DMS 273 (cell line): ENCODE measurements at regions not wholly inside any gene's neighbourhood (a gene's known extent, or its start where the extent isn't known, plus 50 kb on each side); places are given as distances from the start of the nearest gene placed in this dataset.

ENCODE experiments used
- DNase-seq: peaks from one replicate; lab custom pipeline; 2025; ENCODE audit not compliant: unreplicated experiment; lab: John Stamatoyannopoulos, UW

DNA sequence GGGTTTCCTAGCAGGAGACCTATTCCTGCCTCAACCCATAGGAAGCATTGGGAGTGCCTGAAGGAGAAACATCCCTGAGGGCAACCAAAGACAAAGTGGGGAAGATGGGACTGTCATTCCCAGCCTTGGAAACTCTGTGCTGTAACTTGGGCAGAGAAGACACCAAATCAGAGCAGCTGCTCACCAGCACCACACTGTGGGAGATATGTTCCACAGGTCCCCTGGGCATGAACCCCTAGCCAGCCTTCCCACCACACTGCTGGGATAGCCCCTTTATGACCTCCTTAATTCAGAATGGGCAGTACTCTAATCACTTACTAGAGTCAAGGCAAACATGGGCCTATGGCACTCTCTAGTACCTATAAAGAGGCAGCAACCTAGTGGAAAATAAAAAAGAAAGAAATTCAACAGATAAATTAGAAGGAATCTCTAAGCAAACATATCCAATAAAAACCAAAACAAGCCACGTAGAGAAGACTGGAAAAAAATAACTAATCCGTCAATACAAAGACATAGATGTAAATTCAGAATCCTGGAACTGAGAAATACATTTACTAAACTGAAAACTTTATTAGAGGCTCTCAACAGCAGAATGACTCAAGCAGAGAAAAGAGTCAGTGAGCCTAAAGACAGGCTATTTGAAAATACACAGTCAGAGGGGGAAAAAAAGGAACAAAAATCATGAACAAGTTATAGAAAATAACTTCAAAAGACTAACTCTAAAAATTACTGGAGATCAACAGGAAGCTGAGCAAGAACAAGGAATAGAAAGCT lies 878.4 kb upstream of the FRG1 start:
- no peak for DNase-seq

DNA sequence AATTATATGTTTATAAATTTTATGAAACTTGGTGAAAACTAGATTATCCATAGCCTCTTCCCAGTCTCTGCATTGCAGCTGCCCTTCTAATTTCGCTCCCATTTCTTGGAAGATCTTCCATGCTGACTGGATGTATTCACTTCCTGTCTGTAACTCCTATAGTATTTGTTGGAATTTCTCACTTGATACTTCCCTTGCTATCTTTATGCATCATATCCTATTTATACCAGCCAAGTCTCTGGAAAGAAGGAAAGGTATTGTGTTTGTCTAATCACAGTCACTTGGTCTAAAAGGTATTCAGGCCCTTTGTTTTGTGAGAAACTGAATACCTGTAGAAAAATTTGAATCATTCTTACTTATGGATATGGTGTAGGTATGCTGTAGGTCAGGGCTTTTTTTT lies 870.9 kb upstream of the FRG1 start:
- DNase-seq, result no peak

DNA sequence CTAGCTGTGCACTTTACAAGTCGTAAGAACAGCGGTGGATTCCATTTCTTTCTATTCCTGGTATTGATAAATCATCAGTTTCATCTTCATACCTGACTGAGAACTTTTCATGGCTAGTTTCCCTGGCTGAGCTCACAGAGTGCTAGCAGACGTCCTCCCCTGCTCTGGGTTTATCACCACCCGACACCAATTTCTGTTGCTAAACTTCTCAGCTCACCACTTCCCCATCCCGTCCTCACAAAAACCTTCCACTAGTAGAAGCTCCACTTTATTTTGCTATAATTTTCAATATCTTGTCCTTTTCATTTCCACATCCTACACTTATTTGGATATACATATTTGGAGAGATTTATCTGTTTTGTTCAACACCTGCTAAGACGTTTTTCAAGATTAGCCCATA lies 869.4 kb upstream of the FRG1 start:
- DNase-seq, result no peak

DNA sequence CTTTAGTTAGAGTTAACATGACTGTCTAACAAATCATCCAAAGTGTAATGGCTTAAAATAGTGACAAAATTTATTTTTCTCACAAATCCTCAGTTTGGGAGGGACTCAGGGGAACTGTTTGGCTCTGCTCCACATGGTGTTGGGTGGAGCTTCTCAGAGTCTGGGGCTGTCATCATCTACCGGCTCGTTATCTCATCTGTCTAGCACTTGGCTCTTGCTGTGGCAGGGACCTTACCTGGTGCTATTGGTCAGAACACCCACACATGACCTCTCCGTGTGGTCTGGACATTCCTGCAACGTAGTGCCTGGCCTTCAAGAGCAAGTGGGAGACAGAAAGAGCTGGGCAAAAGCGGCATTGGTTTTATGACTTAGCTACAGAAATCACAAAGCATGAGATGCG lies 866.9 kb upstream of the FRG1 start:
- no peak for DNase-seq

DNA sequence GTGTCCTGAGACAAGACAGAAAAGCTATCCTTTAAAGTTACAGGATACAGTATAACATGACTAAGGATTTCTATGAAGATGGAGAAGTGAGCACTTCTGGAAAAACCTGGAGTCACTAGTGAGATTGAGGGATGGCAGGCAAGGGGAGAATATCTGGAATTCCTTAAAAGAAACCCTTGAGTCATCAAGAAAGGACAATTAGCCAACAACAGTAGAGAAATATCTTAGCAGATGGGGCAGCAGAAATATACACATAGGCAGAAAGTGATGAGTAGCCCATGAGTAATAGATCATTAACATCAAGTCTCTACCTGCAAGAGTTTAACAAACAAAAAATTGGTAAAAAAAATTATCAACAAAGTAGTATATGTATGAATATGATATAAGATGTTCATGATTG lies 858.8 kb upstream of the FRG1 start:
- DNase-seq, result no peak

DNA sequence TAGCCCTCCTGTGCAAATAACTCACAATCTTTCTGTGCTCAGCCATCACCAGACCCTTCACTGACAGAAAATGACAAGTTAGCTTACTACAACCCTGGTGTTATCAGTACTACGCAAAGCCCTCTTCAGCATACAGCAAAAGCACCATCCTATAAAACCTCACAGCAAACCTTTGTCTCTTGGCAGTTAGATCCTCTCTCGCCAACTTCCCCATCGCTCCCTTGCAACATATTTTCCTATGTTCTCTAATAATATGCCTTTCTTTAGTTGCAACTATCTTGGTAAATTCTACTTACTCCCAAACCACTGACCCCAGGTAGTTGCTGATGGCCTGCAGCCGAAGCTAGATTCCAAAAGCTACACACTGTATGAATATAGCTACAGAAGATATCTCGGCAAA lies 856.9 kb upstream of the FRG1 start:
- no peak for DNase-seq

DNA sequence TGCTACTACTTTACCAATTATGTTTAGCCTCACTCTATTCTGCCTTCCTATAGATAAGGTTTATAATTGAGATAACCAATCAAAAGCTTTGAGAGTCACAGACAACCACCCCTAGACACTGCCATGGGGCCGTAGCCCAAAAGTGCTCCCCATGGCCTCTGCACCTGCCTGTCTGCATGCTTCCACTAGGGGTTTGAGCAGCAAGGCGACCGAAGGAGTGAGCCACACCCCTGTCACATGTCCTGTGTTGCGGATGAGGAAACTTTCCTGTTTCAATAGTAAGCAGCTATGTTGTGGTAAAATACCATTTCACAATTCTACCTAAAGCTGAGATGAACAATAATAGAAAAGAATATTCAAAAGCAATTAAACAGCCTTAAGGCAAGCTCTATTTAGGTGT lies 856.0 kb upstream of the FRG1 start:
- no peak for DNase-seq

DNA sequence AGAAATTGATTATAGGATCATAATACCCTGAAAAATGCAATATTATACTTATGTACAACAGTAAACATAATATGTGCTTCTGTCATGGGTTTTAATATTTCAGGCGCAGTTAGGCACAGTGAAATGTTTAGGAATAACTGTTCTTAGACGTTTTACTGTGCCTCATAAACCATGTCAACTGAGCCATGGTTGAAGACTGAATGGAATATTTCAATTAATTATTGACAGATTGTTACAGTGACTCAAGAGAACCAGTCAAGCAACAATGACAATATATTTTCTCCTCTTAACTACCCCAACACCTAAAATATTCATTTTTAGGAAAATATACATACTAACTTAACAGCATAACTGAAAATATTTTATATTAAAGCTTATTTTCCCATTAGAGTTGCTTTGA lies 852.7 kb upstream of the FRG1 start:
- no peak for DNase-seq

DNA sequence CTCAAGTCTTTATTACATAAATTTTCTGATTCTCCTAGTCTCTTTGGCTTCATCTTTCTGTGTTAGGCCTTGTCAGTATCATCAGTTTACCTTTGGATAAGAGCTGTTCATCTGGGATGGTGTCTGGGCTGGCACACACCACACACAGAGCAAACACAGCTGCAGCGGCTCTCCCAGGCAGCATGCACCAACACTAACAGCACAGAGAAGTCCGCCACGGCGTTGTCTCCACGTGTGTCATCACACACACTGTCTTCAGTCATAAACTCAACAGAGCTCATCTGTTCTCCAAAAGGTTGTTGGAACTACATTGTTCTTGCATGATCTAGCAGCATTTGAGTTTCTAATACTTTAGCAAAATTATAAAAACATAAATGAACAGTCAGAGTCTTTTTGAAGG lies 851.9 kb upstream of the FRG1 start:
- no peak for DNase-seq

DNA sequence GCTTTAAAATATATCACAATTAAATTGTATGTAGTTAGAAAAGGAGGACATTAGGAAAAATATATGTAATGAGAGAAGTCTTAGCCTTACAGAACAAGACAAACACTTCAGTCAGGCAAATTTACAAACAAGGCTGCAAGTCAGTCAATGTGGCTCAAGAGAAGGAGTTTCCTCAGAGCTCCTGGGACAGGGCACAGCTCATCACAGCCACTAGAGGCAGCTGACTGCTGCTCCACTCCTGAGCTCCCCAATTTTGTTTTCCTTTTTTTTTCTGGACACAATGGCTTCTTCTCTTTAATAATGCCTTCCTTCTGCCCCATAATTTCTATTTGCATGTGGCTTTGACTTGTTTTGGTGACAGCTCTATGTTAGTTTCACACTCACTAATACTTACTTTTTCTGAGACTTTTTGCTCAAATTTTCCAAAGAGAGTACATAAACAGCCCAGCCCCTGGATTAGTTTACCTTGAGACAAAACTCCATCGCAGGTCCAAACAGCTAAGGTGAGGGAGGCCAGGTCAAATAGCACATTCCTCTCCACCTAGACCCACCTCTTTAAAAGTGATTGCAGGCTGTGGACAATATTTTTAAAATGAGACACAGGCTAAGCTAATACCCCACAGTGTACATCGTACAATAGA lies 850.4 kb upstream of the FRG1 start:
- no peak for DNase-seq

DNA sequence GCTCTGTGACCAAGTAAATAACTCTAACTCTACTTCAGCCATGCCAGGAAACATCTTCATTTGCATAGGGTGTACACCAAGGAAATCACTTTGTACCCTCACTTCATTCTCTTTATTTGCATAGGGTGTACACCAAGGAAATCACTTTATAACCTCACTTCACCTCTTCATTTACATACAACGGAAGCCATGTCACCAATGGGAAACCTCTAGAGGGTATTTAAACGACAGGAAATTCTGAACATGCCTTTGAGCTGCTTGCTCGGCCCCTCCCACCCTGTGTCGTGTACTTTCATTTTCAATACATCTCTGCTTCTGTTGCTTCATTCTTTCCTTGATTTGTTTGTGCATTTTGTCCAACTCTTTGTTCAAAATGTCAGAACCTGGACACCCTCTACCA lies 848.1 kb upstream of the FRG1 start:
- DNase-seq, result no peak

DNA sequence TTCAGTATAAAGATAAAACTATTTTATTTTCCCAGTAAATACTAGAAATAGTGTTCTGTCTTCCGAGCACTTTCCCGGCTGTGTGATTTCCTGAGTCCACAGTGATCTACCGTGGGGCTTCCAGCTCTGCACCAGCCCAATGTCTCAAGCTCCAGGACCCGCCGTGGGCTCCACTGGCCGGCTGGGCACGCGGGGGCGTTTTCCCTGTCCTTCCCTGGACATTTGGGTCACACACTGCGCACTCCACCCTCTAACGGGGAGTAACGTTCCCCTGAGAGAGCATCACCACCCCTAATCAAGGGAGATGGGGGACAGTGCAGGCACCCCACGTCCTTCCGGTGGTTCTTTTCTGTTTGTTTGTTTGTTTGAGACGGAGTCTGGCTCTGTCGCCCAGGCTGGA lies 844.6 kb upstream of the FRG1 start:
- DNase-seq, result no peak

DNA sequence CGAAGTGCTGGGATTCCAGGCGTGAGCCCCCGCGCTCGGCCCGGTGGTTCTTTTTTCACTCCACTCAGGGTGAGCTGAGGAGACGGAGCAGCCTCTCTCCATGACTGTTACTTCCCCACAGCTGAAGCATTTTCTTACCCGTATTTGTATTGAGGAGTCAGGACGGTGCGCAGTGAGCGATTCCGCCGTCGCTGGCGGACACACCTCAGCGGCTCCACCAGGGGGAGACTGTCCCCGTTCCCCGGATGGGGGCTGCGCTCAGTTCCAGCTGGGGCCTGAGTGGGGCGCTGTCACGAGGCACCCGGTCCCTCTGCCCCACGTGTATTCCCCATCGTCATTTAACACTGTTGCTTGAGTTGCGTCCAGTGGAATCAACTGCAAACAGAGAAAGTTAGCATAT lies 844.0 kb upstream of the FRG1 start:
- DNase-seq, result no peak

DNA sequence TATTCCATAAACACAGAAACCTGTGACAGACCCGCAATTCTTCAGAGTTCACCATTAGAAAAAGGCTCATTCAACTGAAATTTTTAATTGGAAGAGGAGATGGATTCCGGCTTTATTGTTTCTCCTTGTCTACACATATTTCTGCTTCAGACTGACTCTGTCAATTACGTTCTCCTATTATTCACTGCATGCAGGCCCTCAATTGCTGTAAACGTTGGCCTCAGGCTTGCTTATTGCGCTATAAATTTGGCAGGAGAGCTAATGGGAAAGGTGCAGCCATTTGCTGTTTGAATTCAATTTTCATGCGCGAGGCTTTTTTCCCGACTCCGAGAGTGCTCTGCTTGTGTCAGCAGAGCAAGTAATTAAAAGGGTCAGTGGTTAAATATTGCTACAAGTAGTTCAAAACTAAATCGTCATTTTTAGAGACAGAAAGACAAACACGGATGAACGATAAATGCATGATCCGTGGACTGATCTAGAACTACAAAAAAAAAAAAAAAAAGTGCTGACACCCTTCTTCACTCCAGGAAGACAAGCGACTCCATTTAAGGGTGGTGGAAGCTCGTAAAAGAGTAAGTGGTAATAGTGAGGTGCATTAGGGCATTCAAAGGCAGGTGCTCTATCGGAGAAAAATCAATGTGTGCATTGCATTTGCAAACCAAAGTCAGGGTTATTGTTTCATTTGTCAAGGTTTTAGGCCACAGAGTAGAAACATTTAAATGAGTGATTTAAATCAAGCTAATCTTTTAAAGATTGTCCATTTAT lies 841.6 kb upstream of the FRG1 start:
- no peak for DNase-seq

DNA sequence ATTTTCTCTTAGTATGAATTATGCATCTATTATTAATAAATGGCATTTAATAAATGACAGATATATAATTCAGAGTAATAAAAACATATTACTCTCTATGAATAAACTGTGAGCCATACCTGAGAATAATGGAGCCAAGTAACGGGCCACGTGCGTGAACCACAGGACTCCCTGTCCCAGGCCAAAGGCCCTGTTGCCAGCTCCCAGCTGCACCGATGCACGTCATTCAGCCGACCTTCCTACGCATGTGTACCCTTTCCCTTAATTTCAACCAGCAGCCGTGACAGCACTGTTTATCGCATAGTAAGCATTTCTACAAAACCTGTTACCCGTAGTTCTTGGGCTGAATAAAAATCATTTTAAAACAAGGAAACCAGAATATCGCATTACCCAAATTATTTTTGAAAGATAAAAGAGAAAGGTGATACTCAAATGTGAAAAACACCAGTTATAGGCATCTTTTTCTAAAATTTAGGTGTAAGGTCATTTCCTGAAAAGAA lies 827.2 kb upstream of the FRG1 start:
- no peak for DNase-seq

DNA sequence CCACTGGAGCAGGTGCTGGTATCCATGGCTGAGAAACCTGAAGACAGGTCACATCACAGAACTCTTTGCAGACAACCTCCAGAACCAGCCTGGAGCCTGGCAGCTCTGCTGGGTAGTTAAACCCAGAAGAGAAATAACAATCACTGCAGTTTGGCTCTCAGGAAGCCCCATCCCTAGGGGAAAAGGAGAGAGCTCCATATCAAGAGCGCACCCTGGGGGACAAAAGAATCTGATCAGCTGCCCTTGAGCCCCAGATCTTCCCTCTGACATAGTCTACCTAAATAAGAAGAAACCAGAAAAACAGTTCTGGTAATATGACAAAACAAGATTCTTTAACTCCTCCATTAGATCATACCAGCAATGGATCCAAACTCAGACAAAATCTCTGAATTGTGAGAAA lies 823.2 kb upstream of the FRG1 start:
- DNase-seq, result no peak

DNA sequence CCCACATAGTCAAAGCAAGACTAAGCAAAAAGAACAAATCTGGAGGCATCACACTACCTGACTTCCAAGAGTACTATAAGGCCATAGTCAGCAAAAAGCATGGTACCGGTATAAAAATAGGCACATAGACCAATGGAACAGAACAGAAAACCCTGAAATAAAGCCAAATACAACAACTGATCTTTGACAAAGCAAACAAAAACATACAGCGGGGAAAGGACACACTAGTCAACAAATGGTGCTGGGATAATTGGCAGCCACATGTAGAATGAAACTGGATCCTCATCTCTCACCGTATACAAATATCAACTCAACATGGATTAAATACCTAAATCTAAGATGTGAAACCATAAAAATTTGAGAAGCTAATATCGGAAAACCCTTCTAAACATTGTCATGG lies 819.3 kb upstream of the FRG1 start:
- no peak for DNase-seq

DNA sequence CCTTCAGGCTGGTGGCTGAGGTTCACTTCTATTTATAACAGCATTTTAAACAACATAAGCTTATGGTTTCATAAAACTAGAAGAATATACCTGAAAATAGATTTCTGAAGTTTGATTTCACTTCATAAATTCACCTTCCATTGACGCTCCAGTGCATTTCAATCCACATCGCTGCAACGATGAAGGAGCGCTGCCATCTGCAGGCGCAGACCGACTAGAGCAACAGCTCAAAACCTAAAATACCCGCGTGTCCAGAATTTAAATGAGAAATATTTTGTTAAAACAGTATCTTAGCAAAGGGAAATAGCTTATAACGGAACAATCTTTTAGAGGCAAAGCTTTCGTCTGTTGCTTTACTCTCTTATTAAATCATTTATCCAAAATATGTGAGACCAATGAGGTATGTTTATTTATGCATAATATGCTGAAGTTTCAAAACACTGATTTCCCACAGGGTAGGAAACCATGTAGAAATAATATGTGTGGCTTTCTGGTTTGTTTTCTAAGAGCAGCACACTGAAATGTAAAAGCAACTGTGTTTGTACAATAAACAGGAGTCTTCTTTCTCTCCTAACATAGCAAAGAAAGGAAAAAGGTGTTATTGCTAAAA lies 816.4 kb upstream of the FRG1 start:
- peak; percentile 6 for DNase-seq

DNA sequence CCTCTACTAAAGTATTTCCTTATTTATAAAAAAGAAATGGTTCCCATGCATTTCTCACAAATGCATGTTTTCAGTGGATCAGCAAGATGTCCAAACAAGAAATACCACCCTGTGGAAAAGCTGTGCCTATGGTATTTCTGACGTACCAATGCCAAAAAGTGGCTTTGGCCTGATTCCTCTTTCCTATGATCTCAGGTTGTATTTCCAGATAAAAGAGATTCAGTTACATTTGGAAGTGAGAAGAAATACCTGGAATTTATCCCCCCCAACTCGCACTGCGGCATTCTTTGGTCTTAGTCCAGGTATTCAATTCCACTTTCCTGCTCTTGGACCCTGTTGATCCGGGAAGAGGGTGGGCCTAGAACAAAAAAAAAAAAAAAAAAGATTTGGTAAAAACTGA lies 815.9 kb upstream of the FRG1 start:
- DNase-seq, result no peak

DNA sequence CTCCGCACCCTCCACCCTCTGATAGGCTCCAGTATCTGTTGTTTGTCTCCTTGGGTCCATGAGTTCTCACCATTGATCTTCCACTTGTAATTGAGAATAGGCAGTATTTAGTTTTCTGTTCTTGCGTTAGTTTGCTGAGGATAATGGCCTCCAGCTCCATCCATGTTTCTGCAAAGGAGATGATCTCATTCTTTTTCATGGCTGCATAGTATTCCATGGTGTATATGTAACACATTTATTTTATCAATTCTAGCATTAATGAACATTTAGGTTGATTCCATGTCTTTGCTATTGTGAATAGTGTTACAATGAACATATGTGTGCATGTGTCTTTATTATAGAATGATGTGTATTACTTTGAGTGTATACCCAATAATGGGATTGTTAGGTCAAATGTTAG lies 814.6 kb upstream of the FRG1 start:
- no peak for DNase-seq

DNA sequence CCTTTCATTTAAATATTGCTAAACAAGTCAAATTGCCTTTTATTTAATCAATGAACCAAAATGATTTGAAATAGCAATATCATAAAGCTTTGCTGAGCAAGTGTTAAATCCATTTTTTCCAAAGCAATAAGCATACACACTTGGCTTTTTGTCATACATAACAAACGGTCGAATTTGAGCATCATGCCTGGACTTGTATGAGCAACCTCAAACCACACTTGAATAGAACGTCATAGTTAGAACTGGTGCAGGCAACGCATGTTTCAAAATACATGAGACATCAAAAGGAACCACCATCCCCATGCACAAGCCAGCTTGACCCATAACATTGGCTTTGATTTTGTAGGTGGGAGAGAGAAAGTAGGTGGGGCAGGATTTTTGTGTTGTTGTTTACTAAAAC lies 812.3 kb upstream of the FRG1 start:
- DNase-seq, result no peak
